GM23338 (cell line): ENCODE measurements at regions not wholly inside any gene's neighbourhood (a gene's known extent, or its start where the extent isn't known, plus 50 kb on each side); places are given as distances from the start of the nearest gene placed in this dataset.

Experiments
- CREB1 ChIP-seq: fragments of 250-450 bp; sonication (Bioruptor Pico); IDR thresholded peaks from 2 replicates; pipeline ENCODE4 v1.5.0; 2020; ENCODE audit warnings: low read depth, mild to moderate bottlenecking, moderate library complexity
- EZH2 ChIP-seq: fragments of 200-600 bp; sonication (generic); IDR thresholded peaks from one replicate; pipeline ENCODE4 v1.8.0; 2017; ENCODE audit warnings: antibody characterized with exemption, mild to moderate bottlenecking, low read depth; ENCODE audit not compliant: unreplicated experiment
- EZH2phosphoT487 ChIP-seq: fragments of 200-600 bp; sonication (generic); IDR thresholded peaks from one replicate; pipeline ENCODE4 v1.8.1; 2018; ENCODE audit warnings: antibody characterized with exemption; ENCODE audit not compliant: unreplicated experiment
- JUNB ChIP-seq: IDR thresholded peaks from one replicate; pipeline ENCODE4 v1.6.1; 2016; ENCODE audit warnings: antibody characterized with exemption; ENCODE audit not compliant: unreplicated experiment
- POLR2AphosphoS5 ChIP-seq: IDR thresholded peaks from 2 replicates; pipeline ENCODE4 v1.6.1; 2016; ENCODE audit warnings: antibody characterized with exemption, low read depth
- TF ChIP-seq, protein P1 (sequence below), 2 experiments: fragments of 200-600 bp in 1 of 2; sonication (generic) in 1 of 2; conservative IDR thresholded peaks; 2 replicates each; pipeline versions ENCODE4 v1.5.1 to v1.6.1; 2016 to 2017; ENCODE audit warnings: antibody characterized with exemption in 2 of 2, low read depth in 2 of 2, mild to moderate bottlenecking in 2 of 2, moderate library complexity in 1 of 2

GRCh38 chr1:96649301-96649700, 72.3 kb upstream of the PTBP2 start:
- TF ChIP-seq, protein P1, sequence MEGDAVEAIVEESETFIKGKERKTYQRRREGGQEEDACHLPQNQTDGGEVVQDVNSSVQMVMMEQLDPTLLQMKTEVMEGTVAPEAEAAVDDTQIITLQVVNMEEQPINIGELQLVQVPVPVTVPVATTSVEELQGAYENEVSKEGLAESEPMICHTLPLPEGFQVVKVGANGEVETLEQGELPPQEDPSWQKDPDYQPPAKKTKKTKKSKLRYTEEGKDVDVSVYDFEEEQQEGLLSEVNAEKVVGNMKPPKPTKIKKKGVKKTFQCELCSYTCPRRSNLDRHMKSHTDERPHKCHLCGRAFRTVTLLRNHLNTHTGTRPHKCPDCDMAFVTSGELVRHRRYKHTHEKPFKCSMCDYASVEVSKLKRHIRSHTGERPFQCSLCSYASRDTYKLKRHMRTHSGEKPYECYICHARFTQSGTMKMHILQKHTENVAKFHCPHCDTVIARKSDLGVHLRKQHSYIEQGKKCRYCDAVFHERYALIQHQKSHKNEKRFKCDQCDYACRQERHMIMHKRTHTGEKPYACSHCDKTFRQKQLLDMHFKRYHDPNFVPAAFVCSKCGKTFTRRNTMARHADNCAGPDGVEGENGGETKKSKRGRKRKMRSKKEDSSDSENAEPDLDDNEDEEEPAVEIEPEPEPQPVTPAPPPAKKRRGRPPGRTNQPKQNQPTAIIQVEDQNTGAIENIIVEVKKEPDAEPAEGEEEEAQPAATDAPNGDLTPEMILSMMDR (conservative IDR thresholded peaks at IDR 0.05; ENCODE audit: low read depth in 2 of 2): no peak
- TF ChIP-seq JUNB: no peak
- TF ChIP-seq CREB1: no peak
- TF ChIP-seq EZH2phosphoT487: no peak
- no peak for TF ChIP-seq EZH2
- no peak for TF ChIP-seq POLR2AphosphoS5
